HL-60 (cell line): ENCODE measurements at regions not wholly inside any gene's neighbourhood (a gene's known extent, or its start where the extent isn't known, plus 50 kb on each side); places are given as distances from the start of the nearest gene placed in this dataset.

Experiments
- CTCF ChIP-seq: IDR thresholded peaks from one replicate; pipeline ENCODE4 v1.5.1; 2011; ENCODE audit warnings: low read length, control low read depth, inconsistent platforms; ENCODE audit not compliant: insufficient read depth
- POLR2AphosphoS5 ChIP-seq: IDR thresholded peaks from 2 replicates; pipeline ENCODE4 v1.6.1; 2012; ENCODE audit warnings: low read depth
- REST ChIP-seq: IDR thresholded peaks from 2 replicates; pipeline ENCODE4 v1.6.1; 2012; ENCODE audit warnings: low read depth; ENCODE audit not compliant: insufficient replicate concordance
- SPI1 ChIP-seq: IDR thresholded peaks from 2 replicates; pipeline ENCODE4 v1.6.1; 2012; ENCODE audit warnings: low read depth, mild to moderate bottlenecking, borderline replicate concordance

- TF ChIP-seq CTCF (no peak), POLR2AphosphoS5 (no peak), SPI1 (no peak), REST (no peak)
These were observed 219.2 kb upstream of the SSTR1 start for GRCh38 chr14:37988472-37988871.
